GM12875 (cell line): ENCODE measurements at regions not wholly inside any gene's neighbourhood (a gene's known extent, or its start where the extent isn't known, plus 50 kb on each side); places are given as distances from the start of the nearest gene placed in this dataset.

Experiments
- H3K4me3 ChIP-seq: one replicate; pipeline ENCODE4 v1.5.1; 2011; ENCODE audit warnings: low read depth, low read length, control low read depth
- TF ChIP-seq, protein P1 (sequence below): IDR thresholded peaks from 2 replicates; pipeline ENCODE4 v1.5.1; 2011; ENCODE audit warnings: low read depth, mild to moderate bottlenecking, control low read depth, inconsistent platforms, low read length, moderate library complexity, borderline replicate concordance; ENCODE audit not compliant: insufficient read depth

DNA sequence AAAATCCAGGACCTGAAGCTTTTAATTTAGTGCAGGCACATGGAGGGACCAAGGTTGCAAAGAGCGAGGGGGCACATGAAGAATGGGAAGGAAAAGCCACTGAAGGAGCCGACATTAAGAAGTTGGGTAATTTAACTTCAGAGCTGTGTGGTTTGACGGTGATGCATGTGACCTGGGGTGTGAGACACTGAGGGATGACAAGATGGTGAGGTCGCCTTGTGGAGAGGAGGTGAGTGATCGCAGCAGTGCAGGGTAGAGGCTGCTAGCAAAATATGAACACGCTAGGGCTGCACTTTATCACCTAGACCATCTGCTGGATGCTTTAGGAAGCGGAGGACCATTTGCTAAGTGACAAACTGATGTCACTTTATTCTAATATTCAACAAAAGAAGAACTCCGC lies 339.0 kb upstream of the KIF2A start:
- no peak overlapping the region for H3K4me3 ChIP-seq
- TF ChIP-seq, protein P1, sequence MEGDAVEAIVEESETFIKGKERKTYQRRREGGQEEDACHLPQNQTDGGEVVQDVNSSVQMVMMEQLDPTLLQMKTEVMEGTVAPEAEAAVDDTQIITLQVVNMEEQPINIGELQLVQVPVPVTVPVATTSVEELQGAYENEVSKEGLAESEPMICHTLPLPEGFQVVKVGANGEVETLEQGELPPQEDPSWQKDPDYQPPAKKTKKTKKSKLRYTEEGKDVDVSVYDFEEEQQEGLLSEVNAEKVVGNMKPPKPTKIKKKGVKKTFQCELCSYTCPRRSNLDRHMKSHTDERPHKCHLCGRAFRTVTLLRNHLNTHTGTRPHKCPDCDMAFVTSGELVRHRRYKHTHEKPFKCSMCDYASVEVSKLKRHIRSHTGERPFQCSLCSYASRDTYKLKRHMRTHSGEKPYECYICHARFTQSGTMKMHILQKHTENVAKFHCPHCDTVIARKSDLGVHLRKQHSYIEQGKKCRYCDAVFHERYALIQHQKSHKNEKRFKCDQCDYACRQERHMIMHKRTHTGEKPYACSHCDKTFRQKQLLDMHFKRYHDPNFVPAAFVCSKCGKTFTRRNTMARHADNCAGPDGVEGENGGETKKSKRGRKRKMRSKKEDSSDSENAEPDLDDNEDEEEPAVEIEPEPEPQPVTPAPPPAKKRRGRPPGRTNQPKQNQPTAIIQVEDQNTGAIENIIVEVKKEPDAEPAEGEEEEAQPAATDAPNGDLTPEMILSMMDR = no peak

DNA sequence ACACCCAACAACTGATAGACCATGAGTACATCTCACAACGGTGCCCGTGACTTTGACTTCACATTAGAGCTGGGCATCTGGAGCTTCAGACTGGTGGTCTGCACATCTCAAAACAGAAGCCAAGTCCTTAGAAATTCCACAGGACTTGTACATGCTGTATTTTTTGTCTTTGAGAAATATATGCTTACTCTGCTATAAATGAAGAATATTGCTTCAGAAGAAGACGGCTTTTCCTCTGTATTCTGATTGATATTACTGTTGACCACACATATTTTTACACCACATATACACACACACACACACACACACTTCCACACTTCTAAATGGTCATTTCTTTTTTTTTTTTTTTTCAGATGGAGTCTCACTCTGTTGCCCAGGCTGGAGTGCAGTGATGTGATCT lies 338.3 kb upstream of the KIF2A start:
- H3K4me3 ChIP-seq = no peak overlapping the region
- TF ChIP-seq, protein P1 = no peak

DNA sequence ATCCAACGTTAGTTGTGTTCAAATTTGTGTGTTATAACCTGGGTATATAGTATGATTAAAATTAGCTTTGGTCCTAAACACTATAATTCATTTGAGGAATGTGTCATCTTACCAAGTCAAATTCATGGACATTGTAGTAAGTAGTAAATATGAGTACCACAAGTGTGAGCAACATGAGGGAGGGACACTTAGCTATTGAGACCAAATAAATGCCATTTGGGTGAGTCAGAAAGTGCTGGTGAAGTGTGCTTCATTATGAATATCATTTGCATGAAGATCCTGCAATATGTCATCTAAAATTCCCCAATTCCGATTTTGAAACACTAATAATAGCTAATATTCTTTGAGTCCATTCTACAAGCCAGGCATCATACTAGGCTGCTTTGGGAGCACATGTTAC lies 336.7 kb upstream of the KIF2A start:
- no peak overlapping the region for H3K4me3 ChIP-seq
- TF ChIP-seq, protein P1 = no peak

DNA sequence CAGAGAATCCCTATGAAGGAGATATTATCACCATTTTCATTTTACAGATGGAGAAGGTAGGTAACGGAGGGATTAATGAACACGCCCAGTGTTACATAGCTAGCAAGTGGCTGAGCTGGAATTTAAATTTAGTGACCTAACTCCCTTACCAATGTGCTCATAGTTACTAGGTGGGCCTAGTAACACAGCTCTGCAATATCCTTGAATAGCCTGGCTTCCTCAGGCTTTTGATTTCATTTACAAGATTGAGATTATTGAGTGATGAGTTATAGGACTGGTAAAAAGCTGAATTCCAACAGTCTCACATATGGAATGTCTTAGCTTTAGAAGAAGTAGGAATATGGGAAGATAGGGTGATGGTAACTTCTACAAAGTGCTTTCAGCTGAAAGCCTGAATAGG lies 336.3 kb upstream of the KIF2A start:
- TF ChIP-seq, protein P1 = no peak
- no peak overlapping the region for H3K4me3 ChIP-seq

DNA sequence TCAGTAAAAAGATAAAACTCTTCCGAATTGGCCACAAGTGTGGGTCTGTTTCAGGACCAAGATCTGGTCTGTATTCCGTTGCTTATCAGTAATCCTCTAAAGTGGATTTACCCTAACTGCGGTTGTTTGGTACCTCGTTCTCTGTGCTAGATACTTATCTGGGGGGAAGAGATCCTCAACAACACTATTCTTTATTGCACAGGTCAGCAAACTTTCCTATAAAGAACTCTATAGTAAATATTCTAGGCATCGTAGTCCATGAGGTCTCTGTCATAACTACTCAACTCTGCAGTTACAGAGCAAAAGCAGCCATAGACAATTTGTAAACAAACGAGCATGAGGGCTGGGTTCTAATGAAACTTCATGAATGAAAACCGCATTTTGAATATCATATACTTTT lies 335.8 kb upstream of the KIF2A start:
- TF ChIP-seq, protein P1 = no peak
- no peak overlapping the region for H3K4me3 ChIP-seq

DNA sequence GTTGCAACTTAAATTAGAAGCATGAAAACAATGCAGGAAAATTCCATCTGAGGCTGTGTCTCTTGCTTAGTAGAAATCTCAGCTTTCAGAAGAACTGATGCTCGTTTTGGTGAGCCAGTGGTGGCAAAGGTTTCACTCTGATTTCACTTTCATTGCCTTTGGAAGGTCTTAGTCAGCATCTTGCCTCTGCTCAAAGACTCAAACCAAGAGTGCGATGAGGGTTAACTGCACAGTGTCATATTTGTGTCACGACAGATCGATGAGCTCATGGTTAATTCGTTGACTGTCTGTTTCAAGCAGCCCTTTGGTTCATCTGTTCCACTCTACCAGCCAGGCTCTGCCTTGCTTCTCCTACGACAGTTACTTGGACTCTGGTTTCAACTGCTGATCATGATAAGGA lies 331.3 kb upstream of the KIF2A start:
- H3K4me3 ChIP-seq = no peak overlapping the region
- TF ChIP-seq, protein P1 = no peak

DNA sequence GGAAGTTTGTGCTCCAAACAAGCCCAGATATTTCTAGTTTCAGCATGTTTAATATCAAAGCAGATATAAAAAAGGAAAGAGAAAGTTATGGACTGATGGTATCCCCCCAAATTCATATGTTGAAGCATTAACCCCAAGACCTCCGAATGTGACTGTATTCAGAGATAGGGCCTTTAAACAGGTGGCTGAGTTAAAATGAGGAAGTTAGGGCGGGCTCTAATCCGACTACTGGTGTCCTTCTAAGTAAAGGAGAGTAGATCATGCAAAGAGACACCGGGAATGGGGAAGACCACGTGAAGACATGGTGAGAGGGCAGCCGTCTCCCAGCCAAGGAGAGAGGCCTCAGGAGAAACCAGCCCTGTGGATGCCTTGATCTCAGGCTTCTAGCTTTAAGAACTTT lies 324.1 kb upstream of the KIF2A start:
- TF ChIP-seq, protein P1 = no peak
- no peak overlapping the region for H3K4me3 ChIP-seq
